ENCODE measurements at regions not wholly inside any gene's neighbourhood (a gene's known extent, or its start where the extent isn't known, plus 50 kb on each side); places are given as distances from the start of the nearest gene placed in this dataset.

DNA sequence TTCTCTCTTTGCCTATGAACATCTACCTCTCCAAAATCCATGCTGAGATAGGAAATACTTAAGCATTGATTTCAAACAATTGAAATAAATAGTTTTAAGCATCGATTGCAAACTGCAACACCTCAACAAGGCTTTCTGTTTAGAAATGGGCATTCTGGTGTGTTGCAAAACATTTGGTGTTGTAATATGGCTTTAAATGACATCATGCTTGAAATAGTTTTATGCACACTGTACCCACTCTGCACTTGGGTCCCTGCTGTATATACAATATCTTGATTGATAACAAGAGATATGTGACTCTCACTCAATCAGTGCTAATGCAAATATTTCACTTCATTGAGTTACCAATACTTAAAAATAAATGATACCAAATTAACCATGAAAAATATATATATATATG lies 964.9 kb upstream of the GRIA3 start:
- TF ChIP-seq CTCF (IDR thresholded peaks at IDR 0.05; ENCODE audit: low read depth, low read length, poor library complexity, severe bottlenecking) (no peak), EZH2phosphoT487 (IDR thresholded peaks at IDR 0.05; ENCODE audit: borderline replicate concordance, low read length) (no peak)
